H9 (cell line): ENCODE measurements at regions not wholly inside any gene's neighbourhood (a gene's known extent, or its start where the extent isn't known, plus 50 kb on each side); places are given as distances from the start of the nearest gene placed in this dataset.

Source experiments
- DNase-seq: peaks from one replicate; pipeline ENCODE4 v3.0.0-alpha.2; 2017
- H2AFZ ChIP-seq: one replicate; pipeline ENCODE4 v1.6.1; 2013; ENCODE audit warnings: mild to moderate bottlenecking, low read length, control low read depth, moderate library complexity
- H2AK5ac ChIP-seq: 2 replicates; pipeline ENCODE4 v1.6.1; 2013; ENCODE audit warnings: low read length, control low read depth, mixed read lengths; ENCODE audit not compliant: insufficient read length
- H2BK120ac ChIP-seq: one replicate; pipeline ENCODE4 v1.6.1; 2013; ENCODE audit warnings: low read depth, mild to moderate bottlenecking, low read length, control low read depth, inconsistent platforms; ENCODE audit not compliant: poor library complexity, severe bottlenecking
- H2BK12ac ChIP-seq: 2 replicates; pipeline ENCODE4 v1.6.1; 2013; ENCODE audit warnings: low read length, control low read depth, mixed read lengths, low read depth; ENCODE audit not compliant: insufficient read length
- H2BK15ac ChIP-seq: 2 replicates; pipeline ENCODE4 v1.6.1; 2013; ENCODE audit warnings: low read depth, low read length, control low read depth
- H2BK20ac ChIP-seq: one replicate; pipeline ENCODE4 v1.6.1; 2013; ENCODE audit warnings: low read depth, mild to moderate bottlenecking, low read length, control low read depth, inconsistent platforms; ENCODE audit not compliant: poor library complexity, severe bottlenecking
- H2BK5ac ChIP-seq: 2 replicates; pipeline ENCODE4 v1.6.1; 2013; ENCODE audit warnings: low read length, control low read depth, mixed read lengths; ENCODE audit not compliant: insufficient read length
- H3K14ac ChIP-seq: 2 replicates; pipeline ENCODE4 v1.6.1; 2013; ENCODE audit warnings: low read length, control low read depth; ENCODE audit not compliant: insufficient read depth
- H3K18ac ChIP-seq: 2 replicates; pipeline ENCODE4 v1.6.1; 2013; ENCODE audit warnings: low read depth, mild to moderate bottlenecking, mixed read lengths, low read length, control low read depth; ENCODE audit not compliant: insufficient read length
- H3K23ac ChIP-seq: 2 replicates; pipeline ENCODE4 v1.6.1; 2013; ENCODE audit warnings: low read length, control low read depth, mixed read lengths, low read depth; ENCODE audit not compliant: insufficient read length
- H3K23me2 ChIP-seq: 2 replicates; pipeline ENCODE4 v1.6.1; 2013; ENCODE audit warnings: low read depth, mild to moderate bottlenecking, mixed read lengths, low read length, control low read depth; ENCODE audit not compliant: insufficient read length, poor library complexity, severe bottlenecking
- H3K27ac ChIP-seq: 2 replicates; pipeline ENCODE4 v1.5.1; 2013; ENCODE audit warnings: low read length, control low read depth, mixed read lengths, low read depth; ENCODE audit not compliant: insufficient read length
- H3K27me3 ChIP-seq: 2 replicates; pipeline ENCODE4 v1.6.1; 2013; ENCODE audit warnings: low read length, control low read depth, inconsistent platforms; ENCODE audit not compliant: insufficient read depth
- H3K4ac ChIP-seq: 2 replicates; pipeline ENCODE4 v1.6.1; 2013; ENCODE audit warnings: low read depth, mild to moderate bottlenecking, control low read depth, inconsistent platforms, low read length, moderate library complexity
- H3K4me1 ChIP-seq: 2 replicates; pipeline ENCODE4 v1.6.1; 2013; ENCODE audit warnings: low read length, control low read depth, inconsistent platforms; ENCODE audit not compliant: insufficient read depth
- H3K4me2 ChIP-seq: 2 replicates; pipeline ENCODE4 v1.6.1; 2013; ENCODE audit warnings: low read length, control low read depth, mixed read lengths; ENCODE audit not compliant: insufficient read length, insufficient read depth
- H3K56ac ChIP-seq: 2 replicates; pipeline ENCODE4 v1.6.1; 2013; ENCODE audit warnings: low read depth, mild to moderate bottlenecking, mixed read lengths, low read length, control low read depth; ENCODE audit not compliant: insufficient read length
- H3K79me1 ChIP-seq: 2 replicates; pipeline ENCODE4 v1.6.1; 2013; ENCODE audit warnings: low read depth, mild to moderate bottlenecking, moderate library complexity, low read length, control low read depth, inconsistent platforms; ENCODE audit not compliant: insufficient read depth, poor library complexity, severe bottlenecking
- H3K79me2 ChIP-seq: 2 replicates; pipeline ENCODE4 v1.6.1; 2013; ENCODE audit warnings: low read length, control low read depth, inconsistent platforms; ENCODE audit not compliant: insufficient read depth
- H3K9ac ChIP-seq: 2 replicates; pipeline ENCODE4 v1.6.1; 2013; ENCODE audit warnings: low read length, control low read depth, mixed read lengths; ENCODE audit not compliant: insufficient read length; ENCODE audit errors: extremely low read depth
- H3K9me3 ChIP-seq: one replicate; pipeline ENCODE4 v1.6.1; 2013; ENCODE audit warnings: low read depth, low read length, inconsistent platforms; ENCODE audit not compliant: control insufficient read depth
- H3T11ph ChIP-seq: one replicate; pipeline ENCODE4 v1.6.1; 2013; ENCODE audit warnings: mild to moderate bottlenecking, low read length, control low read depth, inconsistent platforms
- H4K20me1 ChIP-seq: one replicate; pipeline ENCODE4 v1.6.1; 2013; ENCODE audit not compliant: control insufficient read depth, insufficient read length, insufficient read depth
- H4K5ac ChIP-seq: 2 replicates; pipeline ENCODE4 v1.6.1; 2013; ENCODE audit warnings: low read depth, mild to moderate bottlenecking, mixed read lengths, low read length, control low read depth; ENCODE audit not compliant: insufficient read length
- H4K8ac ChIP-seq: replicated peaks from 2 replicates; pipeline ENCODE4 v1.6.1; 2013; ENCODE audit warnings: low read length, control low read depth, mixed read lengths, low read depth; ENCODE audit not compliant: insufficient read length
- H4K91ac ChIP-seq: 2 replicates; pipeline ENCODE4 v1.6.1; 2013; ENCODE audit warnings: low read depth, mild to moderate bottlenecking, moderate library complexity, mixed read lengths, low read length, control low read depth; ENCODE audit not compliant: insufficient read length
- H3K27ac Mint-ChIP-seq, 3 experiments: 2 replicates in 2 of 3; 3 replicates in 1 of 3; pipeline ENCODE4 v1.8.0; 2020 to 2021; ENCODE audit warnings: mixed read lengths in 3 of 3, mild to moderate bottlenecking in 1 of 3, moderate library complexity in 1 of 3
- H3K27me3 Mint-ChIP-seq: 2 replicates; pipeline ENCODE4 v1.8.0; 2021; ENCODE audit warnings: low read depth, mild to moderate bottlenecking, moderate library complexity, mixed read lengths
- H3K36me3 Mint-ChIP-seq, 3 experiments: 2 replicates in 2 of 3; 3 replicates in 1 of 3; pipeline ENCODE4 v1.8.0; 2020 to 2021; ENCODE audit warnings: low read depth in 3 of 3, mixed read lengths in 3 of 3; ENCODE audit not compliant: insufficient read depth in 1 of 3
- H3K4me1 Mint-ChIP-seq, 2 experiments: 2 replicates each; pipeline ENCODE4 v1.8.0; 2020; ENCODE audit warnings: mixed read lengths in 2 of 2
- H3K4me3 Mint-ChIP-seq, 2 experiments: 2 replicates in 1 of 2; 3 replicates in 1 of 2; pipeline ENCODE4 v1.8.0; 2020 to 2021; ENCODE audit warnings: mild to moderate bottlenecking in 2 of 2, mixed read lengths in 2 of 2, moderate library complexity in 1 of 2
- H3K9me3 Mint-ChIP-seq, 2 experiments: 2 replicates in 1 of 2; 3 replicates in 1 of 2; pipeline ENCODE4 v1.8.0; 2020; ENCODE audit warnings: mild to moderate bottlenecking in 2 of 2, mixed read lengths in 2 of 2, moderate library complexity in 1 of 2
- CTCF ChIP-seq: fragments of 200-600 bp; sonication (generic); conservative IDR thresholded peaks from 3 replicates; pipeline ENCODE4 v1.8.0; 2021; ENCODE audit warnings: antibody characterized with exemption, mild to moderate bottlenecking
- WGBS: extraction: QIAGEN DNeasy Blood & Tissue Kit; methylation state at CpG from one replicate; pipeline ENCODE4 v1.1.7; 2013; ENCODE audit warnings: missing lambda C conversion rate, low lambda C conversion rate, mixed read lengths; ENCODE audit not compliant: insufficient read length; ENCODE audit errors: extremely low coverage; 5-methylcytosine and 5-hydroxymethylcytosine counted together

- no peak overlapping the region for H3K4ac ChIP-seq
- no peak overlapping the region for H3K56ac ChIP-seq
- no peak for DNase-seq
- H3K4me1 Mint-ChIP-seq: peaks cover 24 to 34% of the 10 kb centered on the region in 2 experiments
- no peaks in the 10 kb centered on the region for H3K23me2 ChIP-seq
- H2AFZ ChIP-seq: no peak overlapping the region
- no CpG with 5 or more reads among the region's 4 CpGs for WGBS
- H3K4me2 ChIP-seq: no peak overlapping the region
- H3K27me3 ChIP-seq: no peaks in the 10 kb centered on the region
- H2BK20ac ChIP-seq: no peak overlapping the region
- H3K9me3 Mint-ChIP-seq: no peaks in the 10 kb centered on the region
- no peak overlapping the region for H2AK5ac ChIP-seq
- no peaks in the 10 kb centered on the region for H3K79me1 ChIP-seq
- no peak overlapping the region for H3T11ph ChIP-seq
- H4K8ac ChIP-seq: no peak overlapping the region
- no peak overlapping the region for H2BK12ac ChIP-seq
- TF ChIP-seq CTCF: no peak
- H3K27ac Mint-ChIP-seq: no peak overlapping the region
- H3K18ac ChIP-seq: no peak overlapping the region
- no peak overlapping the region for H2BK5ac ChIP-seq
- no peak overlapping the region for H3K14ac ChIP-seq
- H4K91ac ChIP-seq: no peak overlapping the region
- no peaks in the 10 kb centered on the region for H3K27me3 Mint-ChIP-seq
- H3K9ac ChIP-seq: no peak overlapping the region
- no peak overlapping the region for H2BK15ac ChIP-seq
- no peaks in the 10 kb centered on the region for H3K9me3 ChIP-seq
- H4K20me1 ChIP-seq: no peaks in the 10 kb centered on the region
- H3K27ac ChIP-seq: no peak overlapping the region
- no peaks in the 10 kb centered on the region for H3K79me2 ChIP-seq
- no peak overlapping the region for H3K23ac ChIP-seq
- H3K4me1 ChIP-seq: no peaks in the 10 kb centered on the region
- H3K4me3 Mint-ChIP-seq: no peak overlapping the region
- H2BK120ac ChIP-seq: no peak overlapping the region
- no peak overlapping the region for H4K5ac ChIP-seq
- H3K36me3 Mint-ChIP-seq: no peaks in the 10 kb centered on the region; a peak in 1 of 7 replicates
These were observed 67.1 kb upstream of the PPP2R5A start for GRCh38 chr1:212218065-212218464.
